ENCODE measurements at regions not wholly inside any gene's neighbourhood (a gene's known extent, or its start where the extent isn't known, plus 50 kb on each side); places are given as distances from the start of the nearest gene placed in this dataset.
"Not testable (repeated sequence)": the region's sequence is repeated elsewhere in the genome, so short reads cannot be mapped to it uniquely, and the experiment has no call there.

DNA sequence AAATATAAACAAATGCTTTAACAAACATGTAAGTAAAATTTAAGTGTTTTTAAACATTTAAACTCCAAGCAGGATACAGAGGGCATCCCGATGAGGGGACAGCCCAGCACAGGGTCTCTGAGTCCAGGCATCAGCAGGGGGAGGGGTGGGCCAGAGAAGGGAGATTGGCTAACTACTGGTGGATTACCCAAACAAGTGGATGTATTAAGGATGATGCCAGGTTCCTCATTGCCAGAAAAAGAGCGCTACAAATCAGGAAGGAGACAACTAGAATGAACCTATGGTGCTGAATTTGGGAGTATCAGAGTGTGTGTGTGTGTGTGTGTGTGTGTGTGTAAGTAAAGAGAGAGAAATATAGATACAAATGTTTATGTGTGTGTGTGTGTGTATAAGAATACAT is 162.0 kb upstream of the RMP24 start:
- Mint-ChIP-seq H3K4me1 (ENCODE audit: low read depth) (no peaks in the 10 kb centered on the region), H3K27ac (no peak overlapping the region), H3K36me3 (ENCODE audit: low read depth) (no peaks in the 10 kb centered on the region), H3K27me3 (ENCODE audit: insufficient read depth) (peaks cover 8% of the 10 kb centered on the region; the same call in 1 of the 2 replicates), H3K9me3 (no peaks in the 10 kb centered on the region), H3K4me3 (no peak overlapping the region)
- no peak for DNase-seq
- TF ChIP-seq, protein P1, sequence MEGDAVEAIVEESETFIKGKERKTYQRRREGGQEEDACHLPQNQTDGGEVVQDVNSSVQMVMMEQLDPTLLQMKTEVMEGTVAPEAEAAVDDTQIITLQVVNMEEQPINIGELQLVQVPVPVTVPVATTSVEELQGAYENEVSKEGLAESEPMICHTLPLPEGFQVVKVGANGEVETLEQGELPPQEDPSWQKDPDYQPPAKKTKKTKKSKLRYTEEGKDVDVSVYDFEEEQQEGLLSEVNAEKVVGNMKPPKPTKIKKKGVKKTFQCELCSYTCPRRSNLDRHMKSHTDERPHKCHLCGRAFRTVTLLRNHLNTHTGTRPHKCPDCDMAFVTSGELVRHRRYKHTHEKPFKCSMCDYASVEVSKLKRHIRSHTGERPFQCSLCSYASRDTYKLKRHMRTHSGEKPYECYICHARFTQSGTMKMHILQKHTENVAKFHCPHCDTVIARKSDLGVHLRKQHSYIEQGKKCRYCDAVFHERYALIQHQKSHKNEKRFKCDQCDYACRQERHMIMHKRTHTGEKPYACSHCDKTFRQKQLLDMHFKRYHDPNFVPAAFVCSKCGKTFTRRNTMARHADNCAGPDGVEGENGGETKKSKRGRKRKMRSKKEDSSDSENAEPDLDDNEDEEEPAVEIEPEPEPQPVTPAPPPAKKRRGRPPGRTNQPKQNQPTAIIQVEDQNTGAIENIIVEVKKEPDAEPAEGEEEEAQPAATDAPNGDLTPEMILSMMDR (IDR thresholded peaks at IDR 0.05), result no peak

DNA sequence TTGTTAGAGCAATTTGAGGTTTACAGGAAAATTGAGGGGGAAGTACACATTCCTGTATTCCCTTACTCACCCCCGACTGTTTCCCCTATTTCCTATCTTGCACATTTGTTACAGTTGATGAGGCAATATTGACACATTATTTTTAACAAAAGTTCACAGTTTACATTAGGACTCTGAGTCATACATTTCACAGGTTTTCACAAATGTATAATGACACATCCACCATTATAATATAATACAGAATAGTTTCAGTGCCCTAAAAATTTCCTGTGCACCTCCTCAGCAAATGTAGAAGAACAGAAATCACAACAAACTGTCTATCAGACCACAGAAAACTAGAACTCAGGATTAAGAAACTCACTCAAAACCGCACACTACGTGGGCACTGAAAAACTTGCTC is 160.6 kb upstream of the RMP24 start:
- no peak overlapping the region for H3K27ac Mint-ChIP-seq
- DNase-seq, result no peak
- no peaks in the 10 kb centered on the region for H3K9me3 Mint-ChIP-seq
- peaks cover 10% of the 10 kb centered on the region for H3K27me3 Mint-ChIP-seq (ENCODE audit: insufficient read depth)
- H3K4me1 Mint-ChIP-seq (ENCODE audit: low read depth), result no peaks in the 10 kb centered on the region
- H3K4me3 Mint-ChIP-seq, result no peak overlapping the region
- H3K36me3 Mint-ChIP-seq (ENCODE audit: low read depth), result no peaks in the 10 kb centered on the region
- TF ChIP-seq, protein P1 (IDR thresholded peaks at IDR 0.05), result no peak

DNA sequence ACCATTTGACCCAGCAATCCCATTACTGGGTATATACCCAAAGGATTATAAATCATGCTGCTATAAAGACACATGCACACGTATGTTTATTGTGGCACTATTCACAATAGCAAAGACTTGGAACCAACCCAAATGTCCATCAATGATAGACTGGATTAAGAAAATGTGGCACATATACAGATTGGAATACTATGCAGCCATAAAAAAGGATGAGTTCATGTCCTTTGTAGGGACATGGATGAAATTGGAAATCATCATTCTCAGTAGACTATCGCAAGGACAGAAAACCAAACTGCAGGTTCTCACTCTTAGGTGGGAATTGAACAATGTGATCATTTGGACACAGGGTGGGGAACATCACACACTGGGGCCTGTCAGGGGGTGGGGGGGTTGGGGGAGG is 157.5 kb upstream of the RMP24 start:
- H3K36me3 Mint-ChIP-seq (ENCODE audit: low read depth), result not testable (repeated sequence)

DNA sequence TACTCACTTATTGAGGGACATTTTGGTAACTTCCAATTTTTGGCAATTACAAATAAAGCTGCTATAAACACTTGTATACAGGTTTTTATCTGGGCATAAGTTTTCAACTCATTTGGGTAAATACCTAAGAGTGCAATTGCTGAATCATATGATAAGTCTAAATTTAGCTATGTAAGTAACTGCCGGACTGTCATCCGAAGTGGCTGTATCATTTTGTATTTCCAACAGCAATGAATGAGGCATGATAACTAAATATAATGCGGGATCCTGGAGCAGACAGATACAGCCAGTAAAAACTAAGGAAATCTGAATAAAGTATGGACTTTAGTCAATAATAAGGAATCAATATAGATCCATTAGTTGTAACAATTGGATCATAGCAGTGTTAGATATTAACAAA is 156.5 kb upstream of the RMP24 start:
- H3K9me3 Mint-ChIP-seq, result no peaks in the 10 kb centered on the region
- TF ChIP-seq, protein P1 (IDR thresholded peaks at IDR 0.05), result no peak
- no peaks in the 10 kb centered on the region for H3K36me3 Mint-ChIP-seq (ENCODE audit: low read depth)
- H3K27me3 Mint-ChIP-seq (ENCODE audit: insufficient read depth), result peaks cover 6% of the 10 kb centered on the region
- no peaks in the 10 kb centered on the region for H3K4me1 Mint-ChIP-seq (ENCODE audit: low read depth)
- no peak for DNase-seq
- H3K4me3 Mint-ChIP-seq, result no peak overlapping the region
- no peak overlapping the region for H3K27ac Mint-ChIP-seq

More for the DNA sequence above, 157.5 kb upstream of the RMP24 start:
- not testable (repeated sequence) for H3K4me3 Mint-ChIP-seq; H3K27ac Mint-ChIP-seq; H3K27me3 Mint-ChIP-seq (ENCODE audit: insufficient read depth); H3K4me1 Mint-ChIP-seq (ENCODE audit: low read depth); DNase-seq; H3K9me3 Mint-ChIP-seq

DNA sequence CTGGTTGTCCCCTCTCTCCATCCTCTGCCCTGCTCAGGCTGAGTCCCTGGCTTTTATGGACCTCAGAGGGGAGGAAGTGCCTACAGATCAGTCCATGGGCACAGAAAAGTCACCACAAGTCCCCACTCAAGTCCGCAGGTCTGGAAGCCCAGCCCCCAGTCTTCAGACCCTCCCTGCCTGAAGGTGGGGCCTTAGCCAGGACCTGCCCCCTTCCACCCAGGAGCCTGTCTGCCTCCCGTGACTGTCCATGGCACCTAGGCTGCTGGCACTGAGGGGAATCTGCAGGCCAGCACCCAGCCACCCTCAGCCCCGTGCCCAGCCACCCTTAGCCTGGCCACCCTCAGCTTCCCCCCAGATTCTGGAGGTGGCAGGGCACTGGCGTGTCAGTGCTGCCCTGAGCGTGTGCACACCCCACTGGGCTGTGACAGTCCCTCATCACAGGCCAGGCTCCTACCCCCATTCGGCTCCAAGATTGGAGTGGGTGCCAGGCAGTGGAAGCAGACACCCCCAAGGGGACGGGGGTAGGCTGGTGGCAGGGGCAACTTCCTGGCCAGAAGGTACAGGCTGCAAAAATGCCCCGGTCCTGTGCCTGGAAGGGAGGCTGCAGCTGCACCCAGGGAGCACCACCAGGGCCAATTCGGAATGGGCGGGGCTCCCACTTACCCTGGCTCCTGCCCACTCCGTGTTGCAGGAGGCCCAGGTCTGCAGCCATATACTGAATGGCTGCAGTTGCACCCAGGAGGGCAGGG is 154.7 kb upstream of the RMP24 start:
- H3K36me3 Mint-ChIP-seq (ENCODE audit: low read depth), result no peaks in the 10 kb centered on the region
- DNase-seq, result no peak
- no peaks in the 10 kb centered on the region for H3K9me3 Mint-ChIP-seq

GRCh38 chr18:35818353-35818667 is 154.2 kb upstream of the RMP24 start:
- TF ChIP-seq, protein P1 (IDR thresholded peaks at IDR 0.05), result no peak
- Mint-ChIP-seq H3K36me3 (ENCODE audit: low read depth) (no peaks in the 10 kb centered on the region), H3K27ac (no peak overlapping the region), H3K9me3 (no peaks in the 10 kb centered on the region), H3K27me3 (ENCODE audit: insufficient read depth) (peaks cover 4% of the 10 kb centered on the region), H3K4me3 (no peak overlapping the region), H3K4me1 (ENCODE audit: low read depth) (no peaks in the 10 kb centered on the region)
- no peak for DNase-seq

More for the DNA sequence above, 154.7 kb upstream of the RMP24 start:
- Mint-ChIP-seq H3K27me3 (ENCODE audit: insufficient read depth) (peaks cover 4% of the 10 kb centered on the region), H3K4me1 (ENCODE audit: low read depth) (no peaks in the 10 kb centered on the region), H3K27ac (no peak overlapping the region), H3K4me3 (no peak overlapping the region)
- TF ChIP-seq, protein P1 (IDR thresholded peaks at IDR 0.05), result no peak
